HFF-Myc (cell line): ENCODE measurements at regions not wholly inside any gene's neighbourhood (a gene's known extent, or its start where the extent isn't known, plus 50 kb on each side); places are given as distances from the start of the nearest gene placed in this dataset.

Source experiments
- DNase-seq: peaks from one replicate; pipeline ENCODE4 v3.0.0-alpha.2; 2011; ENCODE audit warnings: low read depth; ENCODE audit errors: extremely low read depth
- H3K4me3 ChIP-seq: replicated peaks from 2 replicates; pipeline ENCODE4 v1.5.1; 2011; ENCODE audit warnings: low read depth, mild to moderate bottlenecking, control low read depth, low read length
- CTCF ChIP-seq: IDR thresholded peaks from 2 replicates; pipeline ENCODE4 v1.5.1; 2012; ENCODE audit warnings: mild to moderate bottlenecking, low read depth, low read length, control low read depth; ENCODE audit errors: missing control alignments

GRCh38 chr2:140178234-140178633 lies 1398.0 kb upstream of the NXPH2 start:
- TF ChIP-seq CTCF: no peak
- no peak overlapping the region for H3K4me3 ChIP-seq
- no peak for DNase-seq

GRCh38 chr2:140177086-140177485 lies 1396.9 kb upstream of the NXPH2 start:
- no peak for TF ChIP-seq CTCF
- DNase-seq: no peak
- H3K4me3 ChIP-seq: no peak overlapping the region

GRCh38 chr2:140173790-140174189 lies 1393.6 kb upstream of the NXPH2 start:
- no peak for TF ChIP-seq CTCF
- no peak overlapping the region for H3K4me3 ChIP-seq
- DNase-seq: no peak

- no peak for DNase-seq
- no peak overlapping the region for H3K4me3 ChIP-seq
- no peak for TF ChIP-seq CTCF
Measured at GRCh38 chr2:140164449-140164848, 1384.3 kb upstream of the NXPH2 start.

- no peak for TF ChIP-seq CTCF
- no peak overlapping the region for H3K4me3 ChIP-seq
Measured at GRCh38 chr2:140158259-140158658, 1378.1 kb upstream of the NXPH2 start.

GRCh38 chr2:140157816-140158215 lies 1377.6 kb upstream of the NXPH2 start:
- no peak for TF ChIP-seq CTCF
- DNase-seq: no peak
- H3K4me3 ChIP-seq: no peak overlapping the region

More at GRCh38 chr2:140158259-140158658, 1378.1 kb upstream of the NXPH2 start:
- no peak for DNase-seq

- DNase-seq: no peak
- H3K4me3 ChIP-seq: no peak overlapping the region
- TF ChIP-seq CTCF: no peak
Measured at GRCh38 chr2:140154706-140155105, 1374.5 kb upstream of the NXPH2 start.
